ENCODE measurements at regions not wholly inside any gene's neighbourhood (a gene's known extent, or its start where the extent isn't known, plus 50 kb on each side); places are given as distances from the start of the nearest gene placed in this dataset.

DNA sequence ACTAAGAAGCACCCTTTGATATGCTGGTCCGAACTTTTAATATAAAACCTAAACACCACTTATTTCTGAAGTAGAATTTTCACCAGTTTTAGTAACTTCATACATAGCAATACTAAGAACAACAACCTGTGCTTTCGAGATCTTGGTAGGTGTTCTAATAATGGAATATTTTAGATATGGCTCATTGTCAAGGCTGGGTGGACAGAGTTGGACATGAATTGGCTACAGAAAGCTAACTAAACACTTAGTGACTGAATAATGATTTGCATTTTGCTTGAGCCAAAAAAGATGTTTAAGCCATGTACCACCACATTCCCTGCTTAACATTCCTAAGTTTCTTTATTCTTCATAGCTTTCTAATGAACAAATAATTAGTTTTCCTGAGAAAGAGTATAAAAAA, 344.3 kb upstream of the SGCG start:
- TF ChIP-seq POLR2AphosphoS5 (IDR thresholded peaks at IDR 0.05; ENCODE audit: low read depth, low read length), result no peak
- TF ChIP-seq, protein P1, sequence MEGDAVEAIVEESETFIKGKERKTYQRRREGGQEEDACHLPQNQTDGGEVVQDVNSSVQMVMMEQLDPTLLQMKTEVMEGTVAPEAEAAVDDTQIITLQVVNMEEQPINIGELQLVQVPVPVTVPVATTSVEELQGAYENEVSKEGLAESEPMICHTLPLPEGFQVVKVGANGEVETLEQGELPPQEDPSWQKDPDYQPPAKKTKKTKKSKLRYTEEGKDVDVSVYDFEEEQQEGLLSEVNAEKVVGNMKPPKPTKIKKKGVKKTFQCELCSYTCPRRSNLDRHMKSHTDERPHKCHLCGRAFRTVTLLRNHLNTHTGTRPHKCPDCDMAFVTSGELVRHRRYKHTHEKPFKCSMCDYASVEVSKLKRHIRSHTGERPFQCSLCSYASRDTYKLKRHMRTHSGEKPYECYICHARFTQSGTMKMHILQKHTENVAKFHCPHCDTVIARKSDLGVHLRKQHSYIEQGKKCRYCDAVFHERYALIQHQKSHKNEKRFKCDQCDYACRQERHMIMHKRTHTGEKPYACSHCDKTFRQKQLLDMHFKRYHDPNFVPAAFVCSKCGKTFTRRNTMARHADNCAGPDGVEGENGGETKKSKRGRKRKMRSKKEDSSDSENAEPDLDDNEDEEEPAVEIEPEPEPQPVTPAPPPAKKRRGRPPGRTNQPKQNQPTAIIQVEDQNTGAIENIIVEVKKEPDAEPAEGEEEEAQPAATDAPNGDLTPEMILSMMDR (IDR thresholded peaks at IDR 0.05), result no peak
